CD4-positive, alpha-beta T cell treated with Interleukin-6 for 4 hours (primary cell): ENCODE measurements at regions not wholly inside any gene's neighbourhood (a gene's known extent, or its start where the extent isn't known, plus 50 kb on each side); places are given as distances from the start of the nearest gene placed in this dataset.

Source experiments
- DNase-seq: peaks from one replicate; pipeline ENCODE4 v3.0.0-alpha.2; 2020; ENCODE audit warnings: mixed read lengths

DNA sequence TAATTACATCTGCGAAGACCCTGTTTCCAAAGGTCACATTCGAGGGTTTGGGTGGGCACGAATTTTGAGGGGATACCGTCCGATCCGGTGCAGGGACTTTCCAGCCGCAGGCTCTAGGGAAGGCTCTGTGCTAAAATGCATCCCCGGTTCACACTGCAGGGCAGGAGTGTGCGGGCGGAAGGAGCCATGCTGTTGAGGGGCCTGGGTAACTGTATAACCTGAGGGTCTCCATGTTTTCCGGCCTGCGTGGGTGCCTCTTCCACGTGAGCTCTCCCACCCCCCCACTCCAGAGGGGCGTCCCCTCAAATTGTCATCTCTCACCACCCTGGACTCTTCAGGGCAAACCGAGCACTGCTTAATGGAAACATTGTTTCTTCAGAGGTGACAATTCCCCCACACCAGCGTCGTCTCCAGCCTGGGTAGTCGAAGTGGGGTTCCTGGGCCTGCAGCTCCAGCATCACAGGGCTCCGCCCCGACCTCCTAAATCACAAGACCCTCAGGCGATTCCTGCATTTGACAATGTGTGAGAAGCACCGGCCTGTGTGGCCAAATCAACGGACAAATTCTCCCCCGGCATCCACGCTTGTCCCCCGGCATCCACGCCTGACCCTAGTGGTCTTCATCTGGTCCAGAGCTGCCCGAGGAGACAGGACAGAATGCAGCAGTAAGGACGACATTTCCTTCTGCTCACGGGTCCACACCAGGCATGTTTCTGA is 51.2 kb downstream of the FOXL3 start:
- no peak for DNase-seq

DNA sequence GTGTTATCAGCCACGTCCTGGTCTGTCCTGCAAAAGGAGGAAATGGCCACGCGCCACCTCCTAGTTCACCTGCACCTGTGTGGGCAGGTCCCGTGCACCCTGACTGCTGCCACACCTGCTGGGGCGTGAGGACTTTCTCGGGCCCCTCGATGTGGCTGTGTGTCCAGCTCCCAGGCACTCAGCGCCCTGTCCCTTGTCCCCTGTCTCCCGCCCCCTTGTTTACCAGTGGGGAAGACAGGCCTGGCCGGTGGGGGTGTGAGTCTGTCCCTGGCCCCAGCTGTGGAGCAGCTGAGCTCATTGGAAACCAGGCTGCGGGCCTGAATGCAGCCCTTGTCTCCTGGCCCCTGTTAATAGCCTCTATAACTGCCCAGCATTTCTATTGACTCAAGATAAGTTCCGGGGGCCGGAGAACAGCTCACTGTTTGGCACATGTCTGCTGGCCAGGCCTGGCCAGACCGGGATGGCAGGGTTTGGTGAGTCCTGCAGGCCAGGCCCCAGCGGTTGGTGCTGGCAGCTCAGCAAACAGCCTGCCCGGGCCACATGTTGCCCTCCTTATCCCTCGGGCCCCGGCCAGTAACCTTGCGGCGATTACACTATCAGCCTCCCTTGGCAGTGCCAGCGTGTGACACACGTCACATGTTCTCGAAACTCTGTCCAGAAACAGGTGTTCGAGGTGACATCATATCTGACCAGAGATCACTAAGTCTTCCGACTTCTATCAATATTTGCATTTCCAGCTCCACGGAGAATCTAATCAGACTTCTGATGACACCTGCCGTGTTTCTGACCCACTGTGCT is 52.1 kb downstream of the FOXL3 start:
- no peak for DNase-seq

DNA sequence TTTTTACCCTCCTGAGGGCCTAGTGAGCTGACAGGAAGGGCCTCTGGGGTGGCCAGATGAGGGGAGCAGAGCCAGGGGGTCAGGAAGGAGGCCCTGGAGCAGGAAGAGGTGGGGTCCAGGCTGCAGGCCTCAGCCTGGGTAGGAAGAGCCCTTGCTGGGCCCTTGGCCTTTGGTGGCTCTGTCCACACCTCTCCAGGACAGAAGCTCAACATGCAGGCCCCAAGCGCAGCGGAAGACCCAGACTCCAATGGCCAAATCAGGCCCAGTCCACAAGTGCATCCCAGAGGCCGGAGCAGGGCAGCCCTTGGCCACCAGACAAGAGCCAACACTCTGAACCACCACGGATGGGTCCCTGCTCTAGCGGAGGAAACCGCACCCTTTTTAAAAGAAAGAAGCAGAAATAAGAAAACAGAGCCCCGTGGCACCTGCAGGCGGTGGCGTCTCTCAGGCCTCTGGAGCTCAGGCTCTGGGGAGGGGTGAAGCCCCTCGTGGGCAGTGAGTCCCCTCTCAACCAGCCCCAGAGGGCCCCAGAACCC is 52.8 kb downstream of the FOXL3 start:
- DNase-seq = no peak

- no peak for DNase-seq
Observed at GRCh38 chr7:343227-343822, 53.4 kb downstream of the FOXL3 start.

- no peak for DNase-seq
Observed at GRCh38 chr7:343864-344607, 54.1 kb downstream of the FOXL3 start.

DNA sequence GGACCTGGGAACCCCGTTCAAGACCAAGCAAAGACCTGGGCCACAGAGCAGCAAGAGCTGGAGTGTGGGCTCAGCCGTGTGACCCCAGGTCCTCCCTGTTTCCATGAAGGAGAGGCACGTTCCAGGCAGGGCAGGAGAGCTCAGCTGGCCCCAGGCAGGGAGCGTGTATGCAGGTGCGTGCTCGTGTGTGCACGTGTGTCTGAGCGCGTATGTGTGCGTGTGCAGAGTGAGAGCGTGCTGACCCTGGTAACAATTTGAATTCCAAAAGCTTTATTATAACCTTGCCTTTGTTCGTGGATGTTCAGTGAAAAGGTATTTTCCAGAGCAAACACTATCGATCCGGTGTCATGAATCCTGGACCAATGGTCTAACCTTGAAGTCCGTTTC is 54.6 kb downstream of the FOXL3 start:
- no peak for DNase-seq

DNA sequence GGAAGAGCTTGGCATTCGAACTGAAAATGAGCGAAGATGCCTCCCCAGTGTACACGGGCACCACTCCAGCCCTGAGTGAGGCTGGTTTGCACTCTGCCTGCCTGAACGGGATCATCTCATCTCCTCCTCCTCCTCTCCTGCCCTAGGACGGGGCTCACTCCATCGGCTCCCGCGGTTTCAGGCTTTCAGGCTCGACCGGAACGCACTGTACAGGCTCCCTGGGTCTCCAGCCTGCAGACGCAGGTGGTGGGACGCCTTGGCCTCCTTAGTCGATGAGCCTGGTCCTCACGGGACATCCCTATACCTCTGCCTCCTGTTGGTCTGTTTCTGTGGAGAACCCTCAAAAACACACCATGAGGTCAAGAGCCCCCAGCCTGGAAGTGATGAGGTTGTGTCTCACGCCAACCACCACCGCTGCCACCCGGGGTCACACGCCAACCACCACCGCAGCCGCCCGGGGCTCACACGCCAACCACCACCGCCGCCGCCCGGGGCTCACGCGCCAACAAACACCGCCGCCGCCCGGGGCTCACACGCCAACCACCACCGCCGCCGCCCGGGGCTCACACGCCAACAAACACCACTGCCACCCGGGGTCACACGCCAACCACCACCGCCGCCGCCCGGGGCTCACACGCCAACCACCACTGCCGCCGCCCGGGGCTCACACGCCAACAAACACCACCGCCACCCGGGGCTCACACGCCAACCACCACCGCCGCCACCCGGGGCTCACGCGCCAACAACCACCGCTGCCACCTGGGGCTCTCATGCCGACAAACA is 56.3 kb downstream of the FOXL3 start:
- no peak for DNase-seq

GRCh38 chr7:347001-347590 is 57.1 kb downstream of the FOXL3 start:
- no peak for DNase-seq

GRCh38 chr7:347644-348479 is 57.9 kb downstream of the FOXL3 start:
- DNase-seq = no peak

- DNase-seq = no peak
Observed at GRCh38 chr7:348480-348844, 58.5 kb downstream of the FOXL3 start.

DNA sequence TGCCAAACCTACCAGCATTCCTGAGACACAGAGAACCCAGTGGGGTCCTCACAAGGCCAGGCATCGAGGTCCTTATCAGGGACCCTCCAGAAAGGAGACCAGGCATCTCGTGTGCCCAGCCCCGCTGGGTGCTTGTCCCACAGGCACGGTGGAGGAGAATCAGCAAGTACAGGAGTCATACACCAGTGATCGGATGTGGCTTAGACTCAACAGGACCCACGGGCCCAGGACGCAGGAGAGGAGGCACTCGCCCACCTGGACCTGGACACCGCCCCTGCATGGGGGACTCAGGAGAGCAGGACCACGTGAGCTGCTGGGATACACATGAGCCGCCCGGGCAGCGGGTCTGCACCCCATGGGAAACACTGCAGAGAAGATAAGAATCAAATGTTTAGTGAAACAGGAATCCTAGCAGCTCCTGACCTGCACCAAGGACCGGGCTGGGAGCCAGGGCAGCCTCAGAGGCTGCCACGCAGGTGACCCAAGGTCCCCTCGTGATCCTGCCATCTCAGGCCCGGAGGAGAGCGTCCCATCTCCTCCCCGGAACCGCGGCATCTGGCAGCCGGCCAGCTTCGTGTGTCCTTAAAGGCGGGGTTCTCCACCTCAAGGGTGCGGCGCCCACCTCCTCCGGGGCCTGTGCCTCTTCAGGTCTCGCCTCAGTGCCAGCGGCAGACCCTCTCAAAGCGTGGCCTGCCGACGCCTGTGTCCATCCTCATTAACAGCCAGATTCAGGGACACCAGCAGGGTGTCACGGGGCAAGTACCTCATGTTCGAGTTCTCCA is 59.2 kb downstream of the FOXL3 start:
- DNase-seq = no peak

- DNase-seq = peak; percentile 84
Observed at GRCh38 chr7:351256-351655, 61.3 kb downstream of the FOXL3 start.

GRCh38 chr7:351681-352480 is 61.9 kb downstream of the FOXL3 start:
- DNase-seq = peak; percentile 81

DNA sequence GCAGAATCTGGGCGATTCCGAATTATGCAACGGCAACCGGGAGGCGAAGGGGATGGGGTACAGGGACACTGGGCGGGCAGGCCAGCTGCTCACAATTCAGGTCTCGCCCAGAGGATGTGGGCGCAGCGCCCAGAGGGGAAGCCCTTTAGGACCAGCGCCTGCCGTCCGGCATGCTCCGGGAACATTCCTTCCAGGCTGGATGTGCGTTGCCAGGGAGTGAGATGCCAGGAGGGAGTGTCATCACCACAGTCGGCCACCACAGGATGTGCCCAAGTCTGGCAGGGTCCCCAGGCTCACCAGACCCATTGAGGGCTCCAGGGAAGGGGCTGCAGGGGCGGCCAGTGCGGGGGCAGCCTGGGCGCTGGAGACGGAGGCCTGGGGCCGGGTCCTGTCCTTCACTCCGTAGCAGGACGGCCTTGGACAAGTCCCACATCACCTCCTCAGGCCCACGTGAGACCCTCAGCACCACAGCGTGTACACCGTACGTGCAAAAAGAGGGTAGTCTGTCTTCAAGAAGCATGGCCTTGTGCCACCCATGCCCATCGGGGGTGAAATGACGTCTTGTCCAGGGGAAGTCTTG is 63.9 kb downstream of the FOXL3 start:
- DNase-seq = no peak

DNA sequence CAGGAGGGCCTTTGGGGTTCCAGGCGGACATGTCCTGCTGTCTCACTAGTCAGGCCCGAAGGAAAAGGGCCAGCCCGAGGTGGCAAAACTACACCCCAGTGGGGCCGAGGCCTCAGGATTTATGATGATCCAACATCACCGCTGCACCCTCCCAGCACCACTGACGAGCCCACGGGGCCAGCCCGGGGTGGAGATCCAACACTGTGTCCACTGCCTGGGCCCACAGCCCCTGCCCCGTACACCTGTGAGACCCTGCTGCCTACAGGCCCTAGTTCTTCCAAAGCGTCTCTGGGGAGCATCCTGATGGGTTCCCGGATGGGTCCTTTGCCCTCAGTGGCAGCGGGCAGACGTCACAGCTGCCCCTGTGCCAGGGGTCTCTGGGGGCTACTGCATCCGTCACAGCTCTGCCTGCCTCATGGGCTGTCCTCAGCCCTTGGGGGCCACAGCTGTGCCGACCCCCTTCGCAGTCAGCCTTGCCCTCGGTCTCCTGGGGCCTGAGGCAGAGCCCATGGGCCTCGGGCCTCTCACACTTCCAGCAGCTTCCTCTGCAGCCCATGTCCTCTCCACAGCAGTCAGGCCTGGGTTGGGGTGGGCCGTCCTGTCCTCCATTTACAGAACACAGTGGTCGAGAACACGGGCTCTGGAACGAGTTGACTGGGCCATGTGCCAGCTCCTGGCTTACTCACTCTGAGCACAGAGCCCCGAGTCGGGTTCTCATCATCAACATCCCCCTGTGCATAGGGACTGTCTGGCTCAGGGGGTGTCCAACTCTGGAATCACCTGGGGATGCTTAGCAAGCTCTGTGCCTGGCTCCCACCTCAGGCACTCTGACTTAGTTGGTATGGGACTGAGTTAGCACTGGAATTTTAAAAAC is 64.9 kb downstream of the FOXL3 start:
- DNase-seq = no peak

- no peak for DNase-seq
Observed at GRCh38 chr7:355568-355967, 65.6 kb downstream of the FOXL3 start.

DNA sequence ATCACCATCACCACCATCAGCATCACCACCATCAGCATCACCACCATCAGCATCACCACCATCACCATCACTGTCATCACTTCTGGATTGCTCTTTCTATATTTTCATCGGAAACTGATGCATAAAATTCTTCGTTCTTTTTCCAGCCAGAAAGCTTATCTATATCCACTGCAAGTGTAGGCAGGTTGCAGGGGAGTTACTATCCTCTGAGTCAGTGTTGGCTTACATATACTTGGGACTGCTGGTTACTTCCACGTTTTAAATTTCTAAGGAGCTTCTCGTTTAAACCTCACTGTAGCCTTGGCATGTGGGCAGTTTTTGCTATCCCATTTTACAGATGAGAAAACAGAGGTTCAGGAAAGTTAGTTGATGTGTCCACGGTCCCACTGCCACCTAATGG is 66.1 kb downstream of the FOXL3 start:
- no peak for DNase-seq
